MM.1S (cell line): ENCODE measurements at regions not wholly inside any gene's neighbourhood (a gene's known extent, or its start where the extent isn't known, plus 50 kb on each side); places are given as distances from the start of the nearest gene placed in this dataset.

Experiments used
- DNase-seq: peaks from one replicate; pipeline ENCODE4 v3.0.0-alpha.2; 2015
- H2AFZ ChIP-seq: fragments of 300-600 bp; sonication (generic); 2 replicates; pipeline ENCODE4 v1.6.0; 2016; ENCODE audit warnings: antibody characterized with exemption, low read length
- H3F3A ChIP-seq: fragments of 300-600 bp; sonication (generic); 2 replicates; pipeline ENCODE4 v1.6.1; 2016; ENCODE audit warnings: mild to moderate bottlenecking, antibody characterized with exemption, low read length, moderate library complexity, mixed read lengths; ENCODE audit not compliant: insufficient read depth
- H3K27ac ChIP-seq: fragments of 300-600 bp; sonication (generic); 2 replicates; pipeline ENCODE4 v1.5.1; 2016; ENCODE audit warnings: mild to moderate bottlenecking, low read length
- H3K27me3 ChIP-seq: fragments of 300-600 bp; sonication (generic); replicated peaks from 2 replicates; pipeline ENCODE4 v1.6.0; 2016; ENCODE audit warnings: low read length; ENCODE audit not compliant: insufficient read depth
- H3K36me3 ChIP-seq: fragments of 300-600 bp; sonication (generic); replicated peaks from 2 replicates; pipeline ENCODE4 v1.6.1; 2016; ENCODE audit warnings: mild to moderate bottlenecking, low read length, mixed read lengths; ENCODE audit not compliant: insufficient read depth
- H3K4me1 ChIP-seq: fragments of 300-600 bp; sonication (generic); 2 replicates; pipeline ENCODE4 v1.6.1; 2016; ENCODE audit warnings: low read length, mixed read lengths
- H3K4me2 ChIP-seq: fragments of 300-600 bp; sonication (generic); 2 replicates; pipeline ENCODE4 v1.6.0; 2016; ENCODE audit warnings: low read depth, low read length
- H3K4me3 ChIP-seq: fragments of 300-600 bp; sonication (generic); 2 replicates; pipeline ENCODE4 v1.5.1; 2016; ENCODE audit warnings: low read length, mixed read lengths
- H3K79me2 ChIP-seq: fragments of 300-600 bp; sonication (generic); 2 replicates; pipeline ENCODE4 v1.6.1; 2016; ENCODE audit warnings: mixed run types, low read length, mixed read lengths
- H3K9ac ChIP-seq: fragments of 300-600 bp; sonication (generic); 2 replicates; pipeline ENCODE4 v1.6.1; 2016; ENCODE audit warnings: low read length, mixed read lengths
- H3K9me2 ChIP-seq: fragments of 300-600 bp; sonication (generic); replicated peaks from 2 replicates; pipeline ENCODE4 v1.6.1; 2016; ENCODE audit warnings: mild to moderate bottlenecking, low read length, mixed read lengths; ENCODE audit not compliant: insufficient read depth
- H3K9me3 ChIP-seq: fragments of 300-600 bp; sonication (generic); replicated peaks from 2 replicates; pipeline ENCODE4 v1.6.1; 2016; ENCODE audit warnings: mild to moderate bottlenecking, low read length, mixed read lengths; ENCODE audit not compliant: insufficient read depth
- H4K20me1 ChIP-seq: fragments of 300-600 bp; sonication (generic); 2 replicates; pipeline ENCODE4 v1.6.1; 2016; ENCODE audit warnings: mild to moderate bottlenecking, low read length, moderate library complexity, mixed read lengths; ENCODE audit not compliant: insufficient read depth
- EZH2 ChIP-seq: fragments of 300-600 bp; sonication (generic); optimal IDR thresholded peaks from 2 replicates; pipeline ENCODE3; 2017; ENCODE audit warnings: low read depth, mild to moderate bottlenecking, antibody characterized with exemption, low read length, mixed read lengths
- EZH2phosphoT487 ChIP-seq: fragments of 300-600 bp; sonication (generic); IDR thresholded peaks from 2 replicates; pipeline ENCODE4 v1.6.1; 2018; ENCODE audit warnings: antibody characterized with exemption, low read length
- TF ChIP-seq, protein P1 (sequence below): fragments of 300-600 bp; sonication (generic); IDR thresholded peaks from 2 replicates; pipeline ENCODE4 v1.5.1; 2016; ENCODE audit warnings: antibody characterized with exemption, low read length, mixed read lengths

GRCh38 chr16:5336941-5337340 is 239.3 kb upstream of the EEF2KMT start:
- Histone ChIP-seq H3K79me2 (no peaks in the 10 kb centered on the region), H3K9me2 (no peaks in the 10 kb centered on the region), H3K4me3 (no peak overlapping the region), H3K4me1 (no peaks in the 10 kb centered on the region), H2AFZ (no peak overlapping the region), H3K9ac (no peak overlapping the region), H3K4me2 (no peak overlapping the region), H3K9me3 (no peaks in the 10 kb centered on the region), H3F3A (no peaks in the 10 kb centered on the region), H3K27me3 (no peaks in the 10 kb centered on the region; the same call in 1 of the 2 replicates), H4K20me1 (no peaks in the 10 kb centered on the region), H3K36me3 (no peaks in the 10 kb centered on the region), H3K27ac (no peak overlapping the region)
- no peak for DNase-seq
- TF ChIP-seq EZH2 (no peak), EZH2phosphoT487 (no peak)
- TF ChIP-seq, protein P1, sequence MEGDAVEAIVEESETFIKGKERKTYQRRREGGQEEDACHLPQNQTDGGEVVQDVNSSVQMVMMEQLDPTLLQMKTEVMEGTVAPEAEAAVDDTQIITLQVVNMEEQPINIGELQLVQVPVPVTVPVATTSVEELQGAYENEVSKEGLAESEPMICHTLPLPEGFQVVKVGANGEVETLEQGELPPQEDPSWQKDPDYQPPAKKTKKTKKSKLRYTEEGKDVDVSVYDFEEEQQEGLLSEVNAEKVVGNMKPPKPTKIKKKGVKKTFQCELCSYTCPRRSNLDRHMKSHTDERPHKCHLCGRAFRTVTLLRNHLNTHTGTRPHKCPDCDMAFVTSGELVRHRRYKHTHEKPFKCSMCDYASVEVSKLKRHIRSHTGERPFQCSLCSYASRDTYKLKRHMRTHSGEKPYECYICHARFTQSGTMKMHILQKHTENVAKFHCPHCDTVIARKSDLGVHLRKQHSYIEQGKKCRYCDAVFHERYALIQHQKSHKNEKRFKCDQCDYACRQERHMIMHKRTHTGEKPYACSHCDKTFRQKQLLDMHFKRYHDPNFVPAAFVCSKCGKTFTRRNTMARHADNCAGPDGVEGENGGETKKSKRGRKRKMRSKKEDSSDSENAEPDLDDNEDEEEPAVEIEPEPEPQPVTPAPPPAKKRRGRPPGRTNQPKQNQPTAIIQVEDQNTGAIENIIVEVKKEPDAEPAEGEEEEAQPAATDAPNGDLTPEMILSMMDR, result no peak

GRCh38 chr16:5333991-5334390 is 236.4 kb upstream of the EEF2KMT start:
- H2AFZ ChIP-seq, result no peak overlapping the region
- no peak for TF ChIP-seq EZH2
- TF ChIP-seq, protein P1, result no peak
- no peak for TF ChIP-seq EZH2phosphoT487
- no peak overlapping the region for H3K27ac ChIP-seq
- H3K9me2 ChIP-seq, result no peaks in the 10 kb centered on the region
- H3F3A ChIP-seq, result no peaks in the 10 kb centered on the region
- H3K36me3 ChIP-seq, result no peaks in the 10 kb centered on the region
- no peaks in the 10 kb centered on the region for H3K4me1 ChIP-seq
- no peak overlapping the region for H3K4me3 ChIP-seq
- H3K9ac ChIP-seq, result no peak overlapping the region
- H3K9me3 ChIP-seq, result no peaks in the 10 kb centered on the region
- H3K79me2 ChIP-seq, result no peaks in the 10 kb centered on the region
- H3K27me3 ChIP-seq, result no peaks in the 10 kb centered on the region; the same call in 1 of the 2 replicates
- no peak for DNase-seq
- H3K4me2 ChIP-seq, result no peak overlapping the region
- no peaks in the 10 kb centered on the region for H4K20me1 ChIP-seq

GRCh38 chr16:5333126-5333525 is 235.5 kb upstream of the EEF2KMT start:
- H3K9me2 ChIP-seq, result no peaks in the 10 kb centered on the region
- no peak overlapping the region for H3K9ac ChIP-seq
- no peaks in the 10 kb centered on the region for H3K79me2 ChIP-seq
- H3K4me1 ChIP-seq, result no peaks in the 10 kb centered on the region
- no peaks in the 10 kb centered on the region for H4K20me1 ChIP-seq
- no peak overlapping the region for H3K4me2 ChIP-seq
- no peak overlapping the region for H3K4me3 ChIP-seq
- H3K27me3 ChIP-seq, result no peaks in the 10 kb centered on the region; the same call in 1 of the 2 replicates
- H3K9me3 ChIP-seq, result no peaks in the 10 kb centered on the region
- no peak for TF ChIP-seq EZH2
- TF ChIP-seq EZH2phosphoT487, result no peak
- TF ChIP-seq, protein P1, result no peak
- H3K27ac ChIP-seq, result no peak overlapping the region
- no peak for DNase-seq
- H2AFZ ChIP-seq, result no peak overlapping the region
- no peaks in the 10 kb centered on the region for H3F3A ChIP-seq
- no peaks in the 10 kb centered on the region for H3K36me3 ChIP-seq
